ENCODE measurements at regions not wholly inside any gene's neighbourhood (a gene's known extent, or its start where the extent isn't known, plus 50 kb on each side); places are given as distances from the start of the nearest gene placed in this dataset.

GRCh38 chr2:223529696-223530095, 72.5 kb downstream of the SCG2 start:
- Histone ChIP-seq H3K27me3 (ENCODE audit: control insufficient read depth in 1 of 2, insufficient read depth in 2 of 2, low read length in 2 of 2) (no peaks in the 10 kb centered on the region), H3K9ac (ENCODE audit: insufficient read depth, low read depth, low read length) (no peak overlapping the region), H3K27ac (ENCODE audit: extremely low read length, insufficient read depth, low read length) (no peak overlapping the region), H3K4me1 (ENCODE audit: insufficient read depth, low read length) (no peaks in the 10 kb centered on the region), H3K79me2 (ENCODE audit: insufficient read depth, low read length) (no peaks in the 10 kb centered on the region), H3K36me3 (replicated peaks in 1 of 2; ENCODE audit: control insufficient read depth in 1 of 2, insufficient read depth in 2 of 2, low read length in 2 of 2) (no peaks in the 10 kb centered on the region), H4K20me1 (ENCODE audit: insufficient read depth, low read length) (no peaks in the 10 kb centered on the region), H3K4me2 (ENCODE audit: low read depth, low read length) (no peak overlapping the region), H3K4me3 (replicated peaks in 1 of 3; ENCODE audit: insufficient read depth in 1 of 3, low read depth in 2 of 3, low read length in 3 of 3) (no peak overlapping the region), H2AFZ (ENCODE audit: low read length) (no peak overlapping the region), H3K9me3 (ENCODE audit: low read length) (no peaks in the 10 kb centered on the region)
- POLR2A ChIA-PET: no interaction called here
- FAIRE-seq (no peak), DNase-seq (ENCODE audit: low spot score) (no peak), ATAC-seq (no peak)
- BruUV-seq (replicated peaks): no TSS peak
- in situ Hi-C loops (cut with HindIII; ENCODE audit: extremely low pct_ligation_motif_present, low pct_unique_long_range_greater_than_20kb): no loop called here
- no peak for TF ChIP-seq ONECUT2 (CRISPR knock-in tag; IDR thresholded peaks at IDR 0.05)
- no peak for TF ChIP-seq ZNF574 (CRISPR knock-in tag; IDR thresholded peaks at IDR 0.05)
- TF ChIP-seq ZSCAN25 (CRISPR knock-in tag; IDR thresholded peaks at IDR 0.05): no peak
- TF ChIP-seq HES4 (CRISPR knock-in tag; IDR thresholded peaks at IDR 0.05; ENCODE audit: borderline replicate concordance): no peak
- TF ChIP-seq ETS1 (CRISPR knock-in tag; IDR thresholded peaks at IDR 0.05): no peak
- CTCF ChIA-PET (ENCODE audit: low intra/inter-chr PET ratio, low total read pairs): no interaction called here
- 30% methylated on average over 3 of the region's 3 CpGs for WGBS (ENCODE audit: low lambda C conversion rate)
- intact Hi-C loops (cut with micrococcal nuclease; ENCODE audit: unreplicated experiment): no loop called here

- Histone ChIP-seq H3K4me3 (replicated peaks in 1 of 3; ENCODE audit: insufficient read depth in 1 of 3, low read depth in 2 of 3, low read length in 3 of 3) (no peak overlapping the region), H4K20me1 (ENCODE audit: insufficient read depth, low read length) (no peaks in the 10 kb centered on the region), H3K79me2 (ENCODE audit: insufficient read depth, low read length) (no peaks in the 10 kb centered on the region), H2AFZ (ENCODE audit: low read length) (no peak overlapping the region), H3K4me1 (ENCODE audit: insufficient read depth, low read length) (no peaks in the 10 kb centered on the region), H3K9me3 (ENCODE audit: low read length) (no peaks in the 10 kb centered on the region), H3K9ac (ENCODE audit: insufficient read depth, low read depth, low read length) (no peak overlapping the region), H3K36me3 (replicated peaks in 1 of 2; ENCODE audit: control insufficient read depth in 1 of 2, insufficient read depth in 2 of 2, low read length in 2 of 2) (no peaks in the 10 kb centered on the region), H3K27me3 (ENCODE audit: control insufficient read depth in 1 of 2, insufficient read depth in 2 of 2, low read length in 2 of 2) (no peaks in the 10 kb centered on the region), H3K27ac (ENCODE audit: extremely low read length, insufficient read depth, low read length) (no peak overlapping the region), H3K4me2 (ENCODE audit: low read depth, low read length) (no peak overlapping the region)
- WGBS (ENCODE audit: low lambda C conversion rate): 0% methylated on average over 3 of the region's 4 CpGs
- no peak for TF ChIP-seq ZNF460 (CRISPR knock-in tag; IDR thresholded peaks at IDR 0.05; ENCODE audit: borderline replicate concordance)
- TF ChIP-seq ZNF569 (CRISPR knock-in tag; IDR thresholded peaks at IDR 0.05; ENCODE audit: borderline replicate concordance): no peak
- no peak for TF ChIP-seq GLMP (CRISPR knock-in tag; IDR thresholded peaks at IDR 0.05; ENCODE audit: borderline replicate concordance)
- TF ChIP-seq ZC3H4 (CRISPR knock-in tag; IDR thresholded peaks at IDR 0.05; ENCODE audit: borderline replicate concordance): no peak
- no peak for TF ChIP-seq JUNB (CRISPR knock-in tag; IDR thresholded peaks at IDR 0.05; ENCODE audit: borderline replicate concordance)
- TF ChIP-seq ZNF253 (CRISPR knock-in tag; IDR thresholded peaks at IDR 0.05; ENCODE audit: borderline replicate concordance): no peak
- no peak for TF ChIP-seq ZNF615 (CRISPR knock-in tag; IDR thresholded peaks at IDR 0.05; ENCODE audit: borderline replicate concordance)
- no peak for TF ChIP-seq MIER3 (CRISPR knock-in tag; IDR thresholded peaks at IDR 0.05; ENCODE audit: borderline replicate concordance)
- no TSS peak for BruUV-seq (replicated peaks)
- ChIA-PET CTCF (ENCODE audit: low intra/inter-chr PET ratio, low total read pairs) (no interaction called here), POLR2A (no interaction called here)
- no peak for FAIRE-seq
- ATAC-seq: no peak
- intact Hi-C loops (cut with micrococcal nuclease; ENCODE audit: unreplicated experiment) (no loop called here), in situ Hi-C loops (cut with HindIII; ENCODE audit: extremely low pct_ligation_motif_present, low pct_unique_long_range_greater_than_20kb) (no loop called here)
- DNase-seq (ENCODE audit: low spot score): no peak
Observed at GRCh38 chr2:223530811-223531210, 71.3 kb downstream of the SCG2 start.

All from HepG2 (cell line).